SW 1271 (cell line): ENCODE measurements at regions not wholly inside any gene's neighbourhood (a gene's known extent, or its start where the extent isn't known, plus 50 kb on each side); places are given as distances from the start of the nearest gene placed in this dataset.
"Not testable (repeated sequence)": the region's sequence is repeated elsewhere in the genome, so short reads cannot be mapped to it uniquely, and the experiment has no call there.

Source experiments
- DNase-seq, 2 experiments: peaks; one replicate each; lab custom pipeline; 2025; lab: John Stamatoyannopoulos, UW

- no peak for DNase-seq
Observed at GRCh38 chr12:84134797-84135366, 777.7 kb downstream of the SLC6A15 start.

GRCh38 chr12:84131076-84131475 is 781.5 kb downstream of the SLC6A15 start:
- no peak for DNase-seq

GRCh38 chr12:84128117-84128991 is 784.2 kb downstream of the SLC6A15 start:
- DNase-seq, result no peak

GRCh38 chr12:84124211-84124610 is 788.4 kb downstream of the SLC6A15 start:
- DNase-seq, result no peak

GRCh38 chr12:84117190-84117589 is 795.4 kb downstream of the SLC6A15 start:
- DNase-seq, result no peak

- no peak for DNase-seq
Observed at GRCh38 chr12:84113666-84114065, 798.9 kb downstream of the SLC6A15 start.

GRCh38 chr12:84103886-84104285 is 808.7 kb downstream of the SLC6A15 start:
- DNase-seq, result not testable (repeated sequence)

GRCh38 chr12:84101963-84102362 is 810.6 kb downstream of the SLC6A15 start:
- DNase-seq, result not testable (repeated sequence)

- not testable (repeated sequence) for DNase-seq
Observed at GRCh38 chr12:84099591-84099990, 813.0 kb downstream of the SLC6A15 start.

- no peak for DNase-seq
Observed at GRCh38 chr12:84091651-84092050, 820.9 kb downstream of the SLC6A15 start.

- DNase-seq, result no peak
Observed at GRCh38 chr12:84089356-84089755, 823.2 kb downstream of the SLC6A15 start.

- no peak for DNase-seq
Observed at GRCh38 chr12:84085046-84085445, 827.6 kb downstream of the SLC6A15 start.

GRCh38 chr12:84079626-84080025 is 833.0 kb downstream of the SLC6A15 start:
- no peak for DNase-seq

GRCh38 chr12:84077679-84078078 is 834.9 kb downstream of the SLC6A15 start:
- DNase-seq, result no peak

- no peak for DNase-seq
Observed at GRCh38 chr12:84075991-84076390, 836.6 kb downstream of the SLC6A15 start.

GRCh38 chr12:84073401-84073800 is 839.2 kb downstream of the SLC6A15 start:
- DNase-seq, result no peak

GRCh38 chr12:84072961-84073360 is 839.6 kb downstream of the SLC6A15 start:
- DNase-seq, result no peak

- DNase-seq, result no peak
Observed at GRCh38 chr12:84070292-84070691, 842.3 kb downstream of the SLC6A15 start.

- no peak for DNase-seq
Observed at GRCh38 chr12:84069699-84070098, 842.9 kb downstream of the SLC6A15 start.

- no peak for DNase-seq
Observed at GRCh38 chr12:84069198-84069597, 843.4 kb downstream of the SLC6A15 start.

- no peak for DNase-seq
Observed at GRCh38 chr12:84058136-84058535, 854.5 kb downstream of the SLC6A15 start.

- no peak for DNase-seq
Observed at GRCh38 chr12:84054811-84055210, 857.8 kb downstream of the SLC6A15 start.

- no peak for DNase-seq
Observed at GRCh38 chr12:84047881-84048280, 864.7 kb downstream of the SLC6A15 start.

GRCh38 chr12:84046859-84047258 is 865.7 kb downstream of the SLC6A15 start:
- DNase-seq, result no peak
